GM10266 (cell line): ENCODE measurements at regions not wholly inside any gene's neighbourhood (a gene's known extent, or its start where the extent isn't known, plus 50 kb on each side); places are given as distances from the start of the nearest gene placed in this dataset.

Experiments
- DNase-seq: peaks from one replicate; pipeline ENCODE4 v3.0.0; 2012; ENCODE audit errors: extremely low spot score
- TF ChIP-seq, protein P1 (sequence below): IDR thresholded peaks from 2 replicates; pipeline ENCODE4 v1.5.1; 2012; ENCODE audit warnings: mild to moderate bottlenecking, low read depth; ENCODE audit not compliant: control insufficient read depth, insufficient read depth; ENCODE audit errors: missing control alignments

DNA sequence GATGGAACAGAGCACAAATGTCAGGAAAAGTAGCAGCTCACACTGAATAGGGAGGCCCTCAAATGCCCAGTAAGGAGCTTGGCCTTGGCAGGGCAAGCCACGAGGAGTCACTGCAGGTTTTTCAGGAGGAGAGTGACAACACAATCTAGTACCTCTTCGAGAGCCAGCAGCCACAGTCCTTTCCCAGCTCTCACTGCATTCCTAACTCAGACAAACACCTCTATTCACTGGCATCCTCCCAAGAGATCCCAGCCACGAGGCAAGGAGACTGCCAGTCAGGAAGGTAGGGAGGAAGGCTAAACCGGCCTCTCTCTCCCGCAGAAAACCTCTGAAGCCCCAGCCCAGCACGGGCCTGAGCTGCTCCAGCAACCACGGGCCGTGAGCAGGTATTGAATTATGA, 146.0 kb upstream of the SMAD3 start:
- no peak for DNase-seq
- TF ChIP-seq, protein P1, sequence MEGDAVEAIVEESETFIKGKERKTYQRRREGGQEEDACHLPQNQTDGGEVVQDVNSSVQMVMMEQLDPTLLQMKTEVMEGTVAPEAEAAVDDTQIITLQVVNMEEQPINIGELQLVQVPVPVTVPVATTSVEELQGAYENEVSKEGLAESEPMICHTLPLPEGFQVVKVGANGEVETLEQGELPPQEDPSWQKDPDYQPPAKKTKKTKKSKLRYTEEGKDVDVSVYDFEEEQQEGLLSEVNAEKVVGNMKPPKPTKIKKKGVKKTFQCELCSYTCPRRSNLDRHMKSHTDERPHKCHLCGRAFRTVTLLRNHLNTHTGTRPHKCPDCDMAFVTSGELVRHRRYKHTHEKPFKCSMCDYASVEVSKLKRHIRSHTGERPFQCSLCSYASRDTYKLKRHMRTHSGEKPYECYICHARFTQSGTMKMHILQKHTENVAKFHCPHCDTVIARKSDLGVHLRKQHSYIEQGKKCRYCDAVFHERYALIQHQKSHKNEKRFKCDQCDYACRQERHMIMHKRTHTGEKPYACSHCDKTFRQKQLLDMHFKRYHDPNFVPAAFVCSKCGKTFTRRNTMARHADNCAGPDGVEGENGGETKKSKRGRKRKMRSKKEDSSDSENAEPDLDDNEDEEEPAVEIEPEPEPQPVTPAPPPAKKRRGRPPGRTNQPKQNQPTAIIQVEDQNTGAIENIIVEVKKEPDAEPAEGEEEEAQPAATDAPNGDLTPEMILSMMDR = no peak

DNA sequence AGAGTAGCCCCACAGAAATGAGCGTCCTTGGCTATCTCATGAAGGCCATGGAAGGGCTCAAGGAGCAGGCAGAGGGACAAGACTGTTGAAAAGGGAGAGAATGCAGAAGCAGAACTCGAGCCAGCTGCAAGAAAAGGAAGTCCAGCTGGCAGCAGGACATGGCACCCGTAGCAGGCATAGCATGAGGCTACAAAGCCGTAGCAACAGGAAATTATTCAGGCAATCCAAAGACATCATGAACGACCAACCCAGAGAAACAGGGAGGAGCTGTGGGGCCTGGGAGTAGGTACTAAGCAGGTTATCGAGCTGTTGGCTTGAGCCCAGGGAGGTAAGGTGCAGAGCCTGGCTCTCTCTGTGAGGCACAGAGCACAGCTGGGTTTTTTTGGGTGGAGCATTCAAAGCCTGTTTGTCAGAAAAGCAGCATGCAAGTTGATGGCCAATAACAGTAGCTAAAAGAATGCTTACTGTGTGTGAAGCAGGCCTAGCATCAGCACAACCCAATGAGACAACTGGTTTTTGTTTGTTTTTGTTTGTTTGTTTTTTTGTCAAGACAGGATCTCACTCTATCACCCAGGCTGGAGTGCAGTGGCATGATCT, 144.0 kb upstream of the SMAD3 start:
- TF ChIP-seq, protein P1 = no peak
- no peak for DNase-seq

DNA sequence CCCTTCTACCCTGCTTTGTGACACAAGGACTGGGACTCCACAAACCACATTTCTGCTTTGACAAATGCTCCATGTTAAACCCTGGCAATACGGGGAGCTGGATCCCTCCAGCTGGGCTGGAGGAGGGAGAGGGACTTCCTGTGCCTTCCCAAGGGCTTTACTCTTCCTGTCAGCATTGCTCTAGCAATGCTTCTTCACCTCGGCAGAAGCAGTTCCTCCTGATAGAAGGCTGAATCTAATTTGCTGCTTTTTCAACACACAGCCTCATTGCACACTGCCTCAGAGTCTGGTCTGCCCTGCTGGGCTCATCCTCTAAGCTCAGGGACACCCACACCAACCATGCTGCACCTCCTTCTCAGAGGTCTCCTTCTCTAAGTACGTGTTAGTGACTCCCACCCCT, 142.8 kb upstream of the SMAD3 start:
- TF ChIP-seq, protein P1 = no peak
- no peak for DNase-seq

DNA sequence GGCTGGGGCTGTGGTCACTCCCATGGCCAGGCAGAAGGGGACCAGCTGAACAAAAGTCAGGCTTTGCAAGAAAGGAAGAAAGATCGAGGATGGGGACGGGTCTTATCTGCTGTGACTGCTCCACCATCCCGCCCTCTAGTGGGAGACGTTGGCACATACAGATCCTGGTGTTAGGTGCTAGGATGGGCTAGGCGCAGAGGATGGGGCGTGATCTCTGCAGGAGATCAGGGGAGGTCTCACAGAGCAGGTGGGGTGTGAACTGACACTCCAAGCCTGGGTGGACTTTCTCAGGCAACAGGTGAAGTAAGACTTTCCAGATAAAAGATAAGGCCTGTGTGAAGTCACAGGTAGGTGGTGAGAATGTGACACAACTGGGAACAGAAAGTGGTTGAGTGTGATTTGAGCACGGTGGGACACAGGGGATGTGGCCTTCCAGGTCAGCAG, 141.9 kb upstream of the SMAD3 start:
- TF ChIP-seq, protein P1 = peak; percentile 29
- no peak for DNase-seq

DNA sequence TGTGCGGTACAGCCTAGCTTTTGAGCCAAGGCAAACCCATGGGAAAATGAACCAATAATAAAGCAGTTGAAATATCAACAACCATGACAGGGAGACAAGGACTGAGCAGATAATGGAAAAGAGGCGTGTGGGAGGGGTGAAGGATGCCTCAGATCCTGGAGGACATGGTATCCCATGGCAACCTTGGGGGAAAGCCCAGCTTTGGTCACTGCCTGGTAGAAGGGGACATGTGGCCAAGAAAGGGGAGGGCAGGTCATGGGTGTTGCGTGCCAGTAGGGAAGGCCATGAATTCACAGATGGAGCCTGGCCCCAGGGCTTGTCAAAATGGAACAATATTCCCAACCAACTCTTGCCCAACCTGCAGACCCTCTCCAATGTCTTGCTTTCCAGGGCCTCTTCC, 140.5 kb upstream of the SMAD3 start:
- TF ChIP-seq, protein P1 = no peak
- DNase-seq = no peak

DNA sequence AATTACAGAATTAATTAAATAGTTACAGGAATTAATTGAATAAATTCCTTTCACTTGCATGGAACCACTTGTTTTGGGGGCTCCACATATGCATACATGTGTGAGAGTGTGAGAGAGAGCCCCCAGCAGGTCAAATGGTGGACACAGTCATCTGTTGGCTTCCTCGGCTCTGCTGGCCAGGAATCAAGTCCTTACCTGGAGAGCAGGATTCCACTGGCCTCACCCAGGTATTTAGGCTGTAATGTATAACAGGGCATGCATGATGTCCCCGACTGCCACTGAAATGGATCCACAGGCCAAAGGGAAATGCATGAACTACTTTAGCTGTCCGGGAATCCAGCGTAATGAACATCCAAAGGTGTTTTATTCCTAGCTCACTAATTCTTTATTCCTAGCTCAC, 139.7 kb upstream of the SMAD3 start:
- no peak for DNase-seq
- TF ChIP-seq, protein P1 = no peak

DNA sequence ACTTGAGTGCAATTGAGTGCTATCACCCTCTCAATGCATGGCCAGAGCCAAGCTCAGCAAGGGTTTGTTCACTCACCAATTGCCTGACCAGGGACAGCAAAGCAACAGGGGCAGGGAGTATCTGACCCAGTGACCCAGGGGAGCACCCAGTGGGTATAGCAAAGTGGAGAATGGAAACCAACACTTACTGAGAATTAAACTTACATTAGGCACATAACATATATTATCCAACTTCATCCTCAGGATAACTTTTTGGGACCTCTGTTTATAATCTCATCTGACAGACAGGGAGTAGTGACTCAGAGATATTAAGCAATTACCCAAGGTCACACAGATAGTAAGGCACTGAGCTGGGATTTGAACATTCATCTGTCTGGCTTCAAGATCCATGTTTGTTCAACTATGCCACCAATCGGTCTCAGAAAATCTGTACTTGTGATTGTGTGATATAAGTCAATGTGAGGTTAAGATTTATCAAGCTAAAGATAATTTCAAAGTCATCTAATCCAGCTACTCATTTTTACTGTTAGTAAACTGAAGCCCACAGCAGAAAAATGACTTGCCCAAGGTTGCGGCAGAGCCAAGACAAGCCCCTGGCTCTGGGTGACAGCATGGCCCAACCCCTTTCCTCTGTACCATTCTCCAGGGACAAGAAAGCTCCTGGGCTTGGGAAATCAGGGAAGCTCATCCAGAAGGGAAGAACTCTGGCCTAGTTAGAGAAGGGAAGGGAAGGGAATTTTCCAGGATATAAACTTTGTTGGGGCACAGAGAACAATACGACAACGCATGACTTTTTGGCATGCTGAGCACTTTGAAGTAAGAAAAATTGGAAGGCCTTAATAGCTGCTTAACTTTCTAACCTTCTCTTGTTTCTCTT, 138.0 kb upstream of the SMAD3 start:
- DNase-seq = no peak
- TF ChIP-seq, protein P1 = no peak
